ENCODE measurements at regions not wholly inside any gene's neighbourhood (a gene's known extent, or its start where the extent isn't known, plus 50 kb on each side); places are given as distances from the start of the nearest gene placed in this dataset.

GRCh38 chr10:3676564-3676963 lies 108.4 kb downstream of the KLF6 start:
- no peaks in the 10 kb centered on the region for H4K20me1 ChIP-seq (ENCODE audit: insufficient read depth, low read length)
- no peaks in the 10 kb centered on the region for H3K4me1 ChIP-seq (ENCODE audit: insufficient read depth, low read length, severe bottlenecking)
- H3K9me3 ChIP-seq (ENCODE audit: low read length), result no peaks in the 10 kb centered on the region
- no peak overlapping the region for H3K4me2 ChIP-seq (ENCODE audit: low read length)
- H2AFZ ChIP-seq (ENCODE audit: low read length), result no peak overlapping the region
- no peaks in the 10 kb centered on the region for H3K27me3 ChIP-seq (ENCODE audit: insufficient read depth, low read length)
- no peaks in the 10 kb centered on the region for H3K36me3 ChIP-seq (ENCODE audit: insufficient read depth, low read length)
- no peak overlapping the region for H3K9ac ChIP-seq (ENCODE audit: low read length)
- H3K4me3 ChIP-seq (ENCODE audit: low read depth, low read length, poor library complexity, severe bottlenecking), result no peak overlapping the region
- no peaks in the 10 kb centered on the region for H3K79me2 ChIP-seq (ENCODE audit: insufficient read depth, low read length)
- H3K9me2 ChIP-seq (ENCODE audit: low read depth, low read length), result no peaks in the 10 kb centered on the region
- H3K27ac ChIP-seq (ENCODE audit: low read depth, low read length, poor library complexity, severe bottlenecking), result no peak overlapping the region
- H3F3A ChIP-seq (ENCODE audit: insufficient read depth, low read length), result no peaks in the 10 kb centered on the region
- TF ChIP-seq EZH2 (IDR thresholded peaks at IDR 0.05; ENCODE audit: borderline replicate concordance, low read length) (no peak), CTCF (IDR thresholded peaks at IDR 0.05; ENCODE audit: low read length) (no peak)

- no peak for TF ChIP-seq EZH2 (IDR thresholded peaks at IDR 0.05; ENCODE audit: borderline replicate concordance, low read length)
- no peak for TF ChIP-seq CTCF (IDR thresholded peaks at IDR 0.05; ENCODE audit: low read length)
- Histone ChIP-seq H4K20me1 (ENCODE audit: insufficient read depth, low read length) (no peaks in the 10 kb centered on the region), H3K79me2 (ENCODE audit: insufficient read depth, low read length) (no peaks in the 10 kb centered on the region), H3K36me3 (ENCODE audit: insufficient read depth, low read length) (no peaks in the 10 kb centered on the region), H3K27me3 (ENCODE audit: insufficient read depth, low read length) (no peaks in the 10 kb centered on the region), H3K9me2 (ENCODE audit: low read depth, low read length) (no peaks in the 10 kb centered on the region), H3K27ac (ENCODE audit: low read depth, low read length, poor library complexity, severe bottlenecking) (no peak overlapping the region), H3K4me2 (ENCODE audit: low read length) (no peak overlapping the region), H3K9me3 (ENCODE audit: low read length) (no peaks in the 10 kb centered on the region), H3K9ac (ENCODE audit: low read length) (no peak overlapping the region), H3K4me1 (ENCODE audit: insufficient read depth, low read length, severe bottlenecking) (no peaks in the 10 kb centered on the region), H2AFZ (ENCODE audit: low read length) (no peak overlapping the region), H3F3A (ENCODE audit: insufficient read depth, low read length) (no peaks in the 10 kb centered on the region), H3K4me3 (ENCODE audit: low read depth, low read length, poor library complexity, severe bottlenecking) (no peak overlapping the region)
Observed at GRCh38 chr10:3672220-3672619, 112.8 kb downstream of the KLF6 start.

GRCh38 chr10:3671386-3671955 lies 113.5 kb downstream of the KLF6 start:
- TF ChIP-seq EZH2 (IDR thresholded peaks at IDR 0.05; ENCODE audit: borderline replicate concordance, low read length), result no peak
- H3K9me3 ChIP-seq (ENCODE audit: low read length), result no peaks in the 10 kb centered on the region
- no peaks in the 10 kb centered on the region for H3K79me2 ChIP-seq (ENCODE audit: insufficient read depth, low read length)
- no peak overlapping the region for H3K4me2 ChIP-seq (ENCODE audit: low read length)
- H3K9me2 ChIP-seq (ENCODE audit: low read depth, low read length), result no peaks in the 10 kb centered on the region
- H2AFZ ChIP-seq (ENCODE audit: low read length), result no peak overlapping the region
- no peaks in the 10 kb centered on the region for H3K4me1 ChIP-seq (ENCODE audit: insufficient read depth, low read length, severe bottlenecking)
- no peaks in the 10 kb centered on the region for H3K27me3 ChIP-seq (ENCODE audit: insufficient read depth, low read length)
- no peaks in the 10 kb centered on the region for H3F3A ChIP-seq (ENCODE audit: insufficient read depth, low read length)
- no peak overlapping the region for H3K27ac ChIP-seq (ENCODE audit: low read depth, low read length, poor library complexity, severe bottlenecking)
- no peaks in the 10 kb centered on the region for H4K20me1 ChIP-seq (ENCODE audit: insufficient read depth, low read length)
- H3K9ac ChIP-seq (ENCODE audit: low read length), result no peak overlapping the region
- H3K36me3 ChIP-seq (ENCODE audit: insufficient read depth, low read length), result no peaks in the 10 kb centered on the region
- H3K4me3 ChIP-seq (ENCODE audit: low read depth, low read length, poor library complexity, severe bottlenecking), result no peak overlapping the region

- TF ChIP-seq CTCF (IDR thresholded peaks at IDR 0.05; ENCODE audit: low read length), result no peak
- TF ChIP-seq EZH2 (IDR thresholded peaks at IDR 0.05; ENCODE audit: borderline replicate concordance, low read length), result no peak
- Histone ChIP-seq H2AFZ (ENCODE audit: low read length) (no peak overlapping the region), H3K4me3 (ENCODE audit: low read depth, low read length, poor library complexity, severe bottlenecking) (no peak overlapping the region), H3K9me2 (ENCODE audit: low read depth, low read length) (no peaks in the 10 kb centered on the region), H4K20me1 (ENCODE audit: insufficient read depth, low read length) (no peaks in the 10 kb centered on the region), H3K36me3 (ENCODE audit: insufficient read depth, low read length) (no peaks in the 10 kb centered on the region), H3K9ac (ENCODE audit: low read length) (no peak overlapping the region), H3K4me1 (ENCODE audit: insufficient read depth, low read length, severe bottlenecking) (no peaks in the 10 kb centered on the region), H3F3A (ENCODE audit: insufficient read depth, low read length) (no peaks in the 10 kb centered on the region), H3K4me2 (ENCODE audit: low read length) (no peak overlapping the region), H3K9me3 (ENCODE audit: low read length) (no peaks in the 10 kb centered on the region), H3K27ac (ENCODE audit: low read depth, low read length, poor library complexity, severe bottlenecking) (no peak overlapping the region), H3K27me3 (ENCODE audit: insufficient read depth, low read length) (no peaks in the 10 kb centered on the region), H3K79me2 (ENCODE audit: insufficient read depth, low read length) (no peaks in the 10 kb centered on the region)
Observed at GRCh38 chr10:3668966-3669330, 116.1 kb downstream of the KLF6 start.
